ENCODE measurements at regions not wholly inside any gene's neighbourhood (a gene's known extent, or its start where the extent isn't known, plus 50 kb on each side); places are given as distances from the start of the nearest gene placed in this dataset.
A peak's percentile ranks its signal among the peaks of the same experiment; 100 is the strongest.
"Not testable (repeated sequence)": the region's sequence is repeated elsewhere in the genome, so short reads cannot be mapped to it uniquely, and the experiment has no call there.

- DNase-seq, result no peak
Observed at GRCh38 chr3:140752499-140752898, 74.6 kb downstream of the TRIM42 start.

GRCh38 chr3:140753865-140754754 lies 76.2 kb downstream of the TRIM42 start:
- no peak for DNase-seq

GRCh38 chr3:140754936-140755335 lies 77.1 kb downstream of the TRIM42 start:
- DNase-seq, result no peak

- no peak for DNase-seq
Observed at GRCh38 chr3:140756240-140757016, 78.6 kb downstream of the TRIM42 start.

GRCh38 chr3:140758791-140759444 lies 81.1 kb downstream of the TRIM42 start:
- no peak for DNase-seq

- DNase-seq, result no peak
Observed at GRCh38 chr3:140760324-140761075, 82.6 kb downstream of the TRIM42 start.

GRCh38 chr3:140761076-140761639 lies 83.3 kb downstream of the TRIM42 start:
- DNase-seq, result no peak

GRCh38 chr3:140762746-140763145 lies 84.9 kb downstream of the TRIM42 start:
- no peak for DNase-seq

GRCh38 chr3:140763532-140763931 lies 85.7 kb downstream of the TRIM42 start:
- no peak for DNase-seq

- DNase-seq, result no peak
Observed at GRCh38 chr3:140765246-140765645, 87.4 kb downstream of the TRIM42 start.

GRCh38 chr3:140766465-140766864 lies 88.6 kb downstream of the TRIM42 start:
- DNase-seq, result no peak

GRCh38 chr3:140767566-140767965 lies 89.7 kb downstream of the TRIM42 start:
- DNase-seq, result peak; percentile 14

GRCh38 chr3:140768941-140769340 lies 91.1 kb downstream of the TRIM42 start:
- DNase-seq, result peak; percentile 35

- DNase-seq, result no peak
Observed at GRCh38 chr3:140769951-140770350, 92.1 kb downstream of the TRIM42 start.

- DNase-seq, result no peak
Observed at GRCh38 chr3:140770977-140771667, 93.3 kb downstream of the TRIM42 start.

GRCh38 chr3:140777631-140778233 lies 99.9 kb downstream of the TRIM42 start:
- no peak for DNase-seq

- DNase-seq, result no peak
Observed at GRCh38 chr3:140791368-140791767, 113.5 kb downstream of the TRIM42 start.

- no peak for DNase-seq
Observed at GRCh38 chr3:140794507-140794906, 116.6 kb downstream of the TRIM42 start.

GRCh38 chr3:140802898-140803297 lies 125.0 kb downstream of the TRIM42 start:
- DNase-seq, result not testable (repeated sequence)

- DNase-seq, result no peak
Observed at GRCh38 chr3:140809316-140809715, 131.5 kb downstream of the TRIM42 start.

Measured in fibroblast of skin of right biceps (primary cell).